HEK293 (cell line): ENCODE measurements at regions not wholly inside any gene's neighbourhood (a gene's known extent, or its start where the extent isn't known, plus 50 kb on each side); places are given as distances from the start of the nearest gene placed in this dataset.

Source experiments
- HOXA7 ChIP-seq: sonication (generic); formaldehyde crosslinking; IDR thresholded peaks from 2 replicates; pipeline ENCODE4 v1.8.1; 2022; ENCODE audit warnings: missing genetic modification reagents, borderline replicate concordance
- KLF16 ChIP-seq: fragments of 450-650 bp; formaldehyde crosslinking; IDR thresholded peaks from 2 replicates; pipeline ENCODE4 v1.5.1; 2017; ENCODE audit warnings: missing biosample characterization, missing genetic modification characterization
- SP7 ChIP-seq: fragments of 450-650 bp; formaldehyde crosslinking; IDR thresholded peaks from 2 replicates; pipeline ENCODE4 v1.5.1; 2016; ENCODE audit warnings: missing biosample characterization, missing genetic modification characterization
- ZBTB7A ChIP-seq: fragments of 450-650 bp; formaldehyde crosslinking; IDR thresholded peaks from 2 replicates; pipeline ENCODE4 v1.5.1; 2016; ENCODE audit warnings: low read depth, missing biosample characterization, missing genetic modification characterization
- ZNF416 ChIP-seq: fragments of 450-650 bp; formaldehyde crosslinking; IDR thresholded peaks from 2 replicates; pipeline ENCODE4 v1.5.1; 2016; ENCODE audit warnings: missing biosample characterization, missing genetic modification characterization
- TF ChIP-seq, protein P1 (sequence below): fragments of 450-650 bp; formaldehyde crosslinking; IDR thresholded peaks from 2 replicates; pipeline ENCODE4 v1.5.1; 2016; ENCODE audit warnings: missing biosample characterization, missing genetic modification characterization
- TF ChIP-seq, protein P2 (sequence below): fragments of 450-650 bp; formaldehyde crosslinking; IDR thresholded peaks from 2 replicates; pipeline ENCODE4 v1.5.1; 2016; ENCODE audit warnings: missing biosample characterization, missing genetic modification characterization

DNA sequence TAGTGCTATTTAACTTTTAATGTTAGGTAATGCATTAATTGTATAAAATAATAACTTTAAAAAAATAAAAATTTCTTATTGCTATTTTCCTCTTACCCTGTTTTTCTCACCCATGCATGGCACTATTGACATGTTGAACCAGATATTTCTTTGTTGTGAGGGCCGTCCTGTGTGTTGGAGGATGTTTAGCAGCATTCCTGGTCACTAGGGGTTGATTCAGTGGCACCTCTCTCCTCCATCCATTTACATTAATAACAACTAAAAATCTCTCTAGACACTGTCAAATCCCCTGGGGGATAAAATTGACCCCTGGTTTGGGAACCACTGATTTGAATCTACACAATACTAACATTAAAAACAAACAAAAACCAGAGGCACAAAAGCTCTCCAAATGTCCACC, 147.5 kb upstream of the MIS18BP1 start:
- TF ChIP-seq, protein P1, sequence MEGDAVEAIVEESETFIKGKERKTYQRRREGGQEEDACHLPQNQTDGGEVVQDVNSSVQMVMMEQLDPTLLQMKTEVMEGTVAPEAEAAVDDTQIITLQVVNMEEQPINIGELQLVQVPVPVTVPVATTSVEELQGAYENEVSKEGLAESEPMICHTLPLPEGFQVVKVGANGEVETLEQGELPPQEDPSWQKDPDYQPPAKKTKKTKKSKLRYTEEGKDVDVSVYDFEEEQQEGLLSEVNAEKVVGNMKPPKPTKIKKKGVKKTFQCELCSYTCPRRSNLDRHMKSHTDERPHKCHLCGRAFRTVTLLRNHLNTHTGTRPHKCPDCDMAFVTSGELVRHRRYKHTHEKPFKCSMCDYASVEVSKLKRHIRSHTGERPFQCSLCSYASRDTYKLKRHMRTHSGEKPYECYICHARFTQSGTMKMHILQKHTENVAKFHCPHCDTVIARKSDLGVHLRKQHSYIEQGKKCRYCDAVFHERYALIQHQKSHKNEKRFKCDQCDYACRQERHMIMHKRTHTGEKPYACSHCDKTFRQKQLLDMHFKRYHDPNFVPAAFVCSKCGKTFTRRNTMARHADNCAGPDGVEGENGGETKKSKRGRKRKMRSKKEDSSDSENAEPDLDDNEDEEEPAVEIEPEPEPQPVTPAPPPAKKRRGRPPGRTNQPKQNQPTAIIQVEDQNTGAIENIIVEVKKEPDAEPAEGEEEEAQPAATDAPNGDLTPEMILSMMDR (tag by site-specific recombination), result no peak
- TF ChIP-seq, protein P2, sequence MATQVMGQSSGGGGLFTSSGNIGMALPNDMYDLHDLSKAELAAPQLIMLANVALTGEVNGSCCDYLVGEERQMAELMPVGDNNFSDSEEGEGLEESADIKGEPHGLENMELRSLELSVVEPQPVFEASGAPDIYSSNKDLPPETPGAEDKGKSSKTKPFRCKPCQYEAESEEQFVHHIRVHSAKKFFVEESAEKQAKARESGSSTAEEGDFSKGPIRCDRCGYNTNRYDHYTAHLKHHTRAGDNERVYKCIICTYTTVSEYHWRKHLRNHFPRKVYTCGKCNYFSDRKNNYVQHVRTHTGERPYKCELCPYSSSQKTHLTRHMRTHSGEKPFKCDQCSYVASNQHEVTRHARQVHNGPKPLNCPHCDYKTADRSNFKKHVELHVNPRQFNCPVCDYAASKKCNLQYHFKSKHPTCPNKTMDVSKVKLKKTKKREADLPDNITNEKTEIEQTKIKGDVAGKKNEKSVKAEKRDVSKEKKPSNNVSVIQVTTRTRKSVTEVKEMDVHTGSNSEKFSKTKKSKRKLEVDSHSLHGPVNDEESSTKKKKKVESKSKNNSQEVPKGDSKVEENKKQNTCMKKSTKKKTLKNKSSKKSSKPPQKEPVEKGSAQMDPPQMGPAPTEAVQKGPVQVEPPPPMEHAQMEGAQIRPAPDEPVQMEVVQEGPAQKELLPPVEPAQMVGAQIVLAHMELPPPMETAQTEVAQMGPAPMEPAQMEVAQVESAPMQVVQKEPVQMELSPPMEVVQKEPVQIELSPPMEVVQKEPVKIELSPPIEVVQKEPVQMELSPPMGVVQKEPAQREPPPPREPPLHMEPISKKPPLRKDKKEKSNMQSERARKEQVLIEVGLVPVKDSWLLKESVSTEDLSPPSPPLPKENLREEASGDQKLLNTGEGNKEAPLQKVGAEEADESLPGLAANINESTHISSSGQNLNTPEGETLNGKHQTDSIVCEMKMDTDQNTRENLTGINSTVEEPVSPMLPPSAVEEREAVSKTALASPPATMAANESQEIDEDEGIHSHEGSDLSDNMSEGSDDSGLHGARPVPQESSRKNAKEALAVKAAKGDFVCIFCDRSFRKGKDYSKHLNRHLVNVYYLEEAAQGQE (tag by site-specific recombination), result no peak
- TF ChIP-seq KLF16 (tag by site-specific recombination) (no peak), ZNF416 (tag by site-specific recombination) (no peak), ZBTB7A (tag by site-specific recombination) (no peak), SP7 (tag by site-specific recombination) (no peak), HOXA7 (CRISPR knock-in tag) (no peak)
